GM23248 (cell line): ENCODE measurements at regions not wholly inside any gene's neighbourhood (a gene's known extent, or its start where the extent isn't known, plus 50 kb on each side); places are given as distances from the start of the nearest gene placed in this dataset.

Source experiments
- EZH2 ChIP-seq: fragments of 200-600 bp; sonication (generic); IDR thresholded peaks from 2 replicates; pipeline ENCODE4 v1.6.1; 2018; ENCODE audit warnings: antibody characterized with exemption, mild to moderate bottlenecking; ENCODE audit not compliant: insufficient read depth, poor library complexity, severe bottlenecking
- EZH2phosphoT487 ChIP-seq: fragments of 200-600 bp; sonication (generic); IDR thresholded peaks from 2 replicates; pipeline ENCODE4 v1.6.1; 2018; ENCODE audit warnings: antibody characterized with exemption, moderate library complexity, mild to moderate bottlenecking, low read depth; ENCODE audit not compliant: insufficient read depth

DNA sequence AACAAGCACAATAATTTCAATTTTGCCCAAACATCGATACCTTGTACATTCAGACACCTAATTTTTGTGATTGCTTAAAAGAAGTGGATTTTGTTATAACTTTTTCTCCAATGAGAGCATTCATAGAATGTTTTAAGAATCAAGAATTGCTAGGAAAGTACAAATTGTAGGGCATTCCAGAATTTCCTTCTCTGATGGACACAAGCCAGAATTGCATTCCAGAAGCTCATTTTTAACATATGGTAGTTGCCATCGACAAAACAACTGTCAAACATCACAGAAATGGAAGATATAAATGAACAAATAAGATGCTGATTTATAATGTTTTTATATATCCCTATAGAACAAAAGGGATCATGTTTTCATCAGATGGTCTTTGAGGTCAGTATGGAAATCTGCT lies 258.4 kb upstream of the NPVF start:
- no peak for TF ChIP-seq EZH2
- no peak for TF ChIP-seq EZH2phosphoT487
